Nephron progenitor cell (in vitro differentiated cells): ENCODE measurements at regions not wholly inside any gene's neighbourhood (a gene's known extent, or its start where the extent isn't known, plus 50 kb on each side); places are given as distances from the start of the nearest gene placed in this dataset.

Experiments used
- DNase-seq: peaks from one replicate; pipeline ENCODE4 v3.0.0; 2021
- H3K27ac Mint-ChIP-seq: 2 replicates; pipeline ENCODE4 v1.8.0; 2021; ENCODE audit warnings: mild to moderate bottlenecking, moderate library complexity, mixed read lengths
- H3K27me3 Mint-ChIP-seq: 2 replicates; pipeline ENCODE4 v1.8.0; 2021; ENCODE audit warnings: mild to moderate bottlenecking, low read depth, mixed read lengths; ENCODE audit not compliant: poor library complexity
- H3K36me3 Mint-ChIP-seq: 2 replicates; pipeline ENCODE4 v1.8.0; 2021; ENCODE audit warnings: low read depth, mixed read lengths
- H3K4me1 Mint-ChIP-seq: 2 replicates; pipeline ENCODE4 v1.8.0; 2021; ENCODE audit warnings: mixed read lengths
- H3K4me3 Mint-ChIP-seq: 2 replicates; pipeline ENCODE4 v1.8.0; 2021; ENCODE audit warnings: mild to moderate bottlenecking, moderate library complexity, mixed read lengths
- H3K9me3 Mint-ChIP-seq: 2 replicates; pipeline ENCODE4 v1.8.0; 2021; ENCODE audit warnings: mild to moderate bottlenecking, moderate library complexity, mixed read lengths
- TF ChIP-seq, protein P1 (sequence below): fragments of 200-600 bp; sonication (generic); IDR thresholded peaks from 2 replicates; pipeline ENCODE4 v1.5.0; 2021; ENCODE audit warnings: antibody characterized with exemption

GRCh38 chr17:65457183-65457582 is 104.3 kb downstream of the AXIN2 start:
- no peak overlapping the region for H3K4me3 Mint-ChIP-seq
- DNase-seq, result no peak
- H3K9me3 Mint-ChIP-seq, result peaks cover 1% of the 10 kb centered on the region
- H3K36me3 Mint-ChIP-seq, result no peaks in the 10 kb centered on the region
- peaks cover 4% of the 10 kb centered on the region for H3K27me3 Mint-ChIP-seq
- TF ChIP-seq, protein P1, sequence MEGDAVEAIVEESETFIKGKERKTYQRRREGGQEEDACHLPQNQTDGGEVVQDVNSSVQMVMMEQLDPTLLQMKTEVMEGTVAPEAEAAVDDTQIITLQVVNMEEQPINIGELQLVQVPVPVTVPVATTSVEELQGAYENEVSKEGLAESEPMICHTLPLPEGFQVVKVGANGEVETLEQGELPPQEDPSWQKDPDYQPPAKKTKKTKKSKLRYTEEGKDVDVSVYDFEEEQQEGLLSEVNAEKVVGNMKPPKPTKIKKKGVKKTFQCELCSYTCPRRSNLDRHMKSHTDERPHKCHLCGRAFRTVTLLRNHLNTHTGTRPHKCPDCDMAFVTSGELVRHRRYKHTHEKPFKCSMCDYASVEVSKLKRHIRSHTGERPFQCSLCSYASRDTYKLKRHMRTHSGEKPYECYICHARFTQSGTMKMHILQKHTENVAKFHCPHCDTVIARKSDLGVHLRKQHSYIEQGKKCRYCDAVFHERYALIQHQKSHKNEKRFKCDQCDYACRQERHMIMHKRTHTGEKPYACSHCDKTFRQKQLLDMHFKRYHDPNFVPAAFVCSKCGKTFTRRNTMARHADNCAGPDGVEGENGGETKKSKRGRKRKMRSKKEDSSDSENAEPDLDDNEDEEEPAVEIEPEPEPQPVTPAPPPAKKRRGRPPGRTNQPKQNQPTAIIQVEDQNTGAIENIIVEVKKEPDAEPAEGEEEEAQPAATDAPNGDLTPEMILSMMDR, result no peak
- no peak overlapping the region for H3K27ac Mint-ChIP-seq
- H3K4me1 Mint-ChIP-seq, result peaks cover 53% of the 10 kb centered on the region

- Mint-ChIP-seq H3K36me3 (no peaks in the 10 kb centered on the region), H3K27ac (peak overlapping the region; percentile 21), H3K9me3 (peaks cover 6% of the 10 kb centered on the region), H3K4me3 (no peak overlapping the region), H3K27me3 (peaks cover 4% of the 10 kb centered on the region), H3K4me1 (peaks cover 53% of the 10 kb centered on the region)
- TF ChIP-seq, protein P1, result no peak
- no peak for DNase-seq
Measured at GRCh38 chr17:65456368-65457151, 104.9 kb downstream of the AXIN2 start.

DNA sequence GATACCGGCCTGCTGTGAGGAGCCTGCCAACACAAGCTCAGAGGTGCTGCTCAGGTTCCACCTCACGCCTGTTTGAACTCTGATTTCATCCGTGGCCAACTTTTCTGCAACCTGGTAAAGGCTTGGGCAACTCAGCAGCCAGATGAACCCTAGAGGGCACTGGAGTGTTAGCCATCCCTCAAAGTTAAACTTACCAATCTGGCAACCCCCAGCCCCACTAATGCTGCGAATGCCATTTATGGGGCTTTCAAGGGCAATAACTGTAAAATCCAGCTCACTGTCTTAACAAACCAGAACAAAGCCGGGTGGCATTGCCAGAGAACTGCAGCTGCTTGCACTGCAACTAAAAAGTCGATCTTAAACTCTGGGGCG is 105.5 kb downstream of the AXIN2 start:
- Mint-ChIP-seq H3K27me3 (no peaks in the 10 kb centered on the region), H3K9me3 (peaks cover 12% of the 10 kb centered on the region), H3K36me3 (no peaks in the 10 kb centered on the region), H3K4me3 (no peak overlapping the region), H3K27ac (no peak overlapping the region), H3K4me1 (peaks cover 53% of the 10 kb centered on the region)
- peak; percentile 21 for DNase-seq
- TF ChIP-seq, protein P1, result peak; percentile 20

DNA sequence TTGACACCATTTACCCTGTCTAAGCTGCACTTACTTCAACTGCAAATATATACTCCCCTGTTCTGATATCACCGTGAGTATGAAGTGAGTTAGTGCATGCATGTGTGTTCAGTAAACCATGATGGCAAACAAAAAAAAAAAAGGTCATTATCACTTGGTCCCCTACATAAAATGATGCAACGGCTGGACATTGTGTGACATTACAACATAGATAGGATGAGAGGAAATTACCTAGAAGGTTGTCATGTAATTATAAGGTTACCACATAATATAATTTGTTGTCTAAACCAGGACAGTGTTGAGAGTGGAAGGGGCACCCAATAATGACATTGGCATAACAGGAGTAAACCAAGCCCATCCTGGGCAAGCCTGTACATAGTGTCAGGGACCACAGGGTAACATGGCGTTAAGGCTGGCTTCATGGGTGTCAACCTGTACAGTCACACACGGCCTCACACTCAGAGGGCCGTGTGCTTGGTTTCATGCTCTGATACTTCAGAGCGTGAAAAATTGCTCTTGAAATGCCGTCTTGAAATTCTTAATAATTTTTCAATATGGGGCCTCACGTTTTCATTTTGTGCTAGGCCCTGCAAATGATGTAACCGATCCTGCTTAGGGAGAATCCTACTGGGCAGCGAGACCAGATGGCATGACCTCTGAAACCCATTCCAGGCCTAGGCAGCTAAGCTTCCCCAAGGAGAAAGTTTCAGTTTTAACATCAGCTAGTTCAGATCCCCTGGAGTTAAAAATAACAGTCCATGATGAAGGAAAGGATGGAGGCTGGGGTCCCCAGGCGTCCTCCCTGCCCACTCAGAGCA is 106.1 kb downstream of the AXIN2 start:
- no peak overlapping the region for H3K27ac Mint-ChIP-seq
- DNase-seq, result no peak
- H3K36me3 Mint-ChIP-seq, result no peaks in the 10 kb centered on the region
- H3K4me3 Mint-ChIP-seq, result no peak overlapping the region
- H3K27me3 Mint-ChIP-seq, result no peaks in the 10 kb centered on the region
- TF ChIP-seq, protein P1, result no peak
- H3K4me1 Mint-ChIP-seq, result peaks cover 53% of the 10 kb centered on the region
- H3K9me3 Mint-ChIP-seq, result peaks cover 15% of the 10 kb centered on the region

DNA sequence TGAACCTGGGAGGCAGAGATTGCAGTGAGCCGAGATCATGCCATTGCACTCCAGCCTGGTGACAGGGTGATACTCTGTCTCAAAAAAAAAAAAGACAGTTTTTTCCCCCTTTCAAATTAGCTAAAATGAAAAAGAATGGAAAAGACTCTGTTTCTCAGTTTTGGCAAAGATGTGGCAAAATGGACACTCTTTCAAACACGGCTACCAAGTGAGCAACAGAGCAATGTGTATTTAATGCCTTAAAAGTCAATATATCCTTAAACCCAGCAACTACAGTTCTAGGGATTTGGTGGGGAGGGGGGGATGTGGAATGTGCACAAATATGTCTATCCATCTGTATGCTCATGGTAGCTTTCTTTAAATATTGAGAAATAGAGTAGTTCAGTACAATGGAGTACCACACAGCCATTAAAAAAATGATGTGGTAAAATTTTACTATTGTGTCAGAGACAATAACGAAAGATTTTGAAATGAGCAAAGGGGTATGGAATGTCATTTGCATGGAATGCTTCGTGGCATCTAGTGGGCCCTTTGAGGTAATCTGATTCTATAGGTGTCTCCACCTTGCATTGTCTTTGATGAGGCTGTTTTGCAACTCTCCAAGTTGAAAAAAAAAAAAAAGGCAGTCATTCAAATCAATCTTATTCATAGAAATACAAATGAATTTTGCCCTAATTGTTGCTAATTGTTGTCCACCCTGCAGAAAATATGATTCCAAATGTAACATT is 108.1 kb downstream of the AXIN2 start:
- Mint-ChIP-seq H3K27me3 (no peaks in the 10 kb centered on the region), H3K4me1 (peaks cover 42% of the 10 kb centered on the region), H3K27ac (no peak overlapping the region), H3K9me3 (peaks cover 26% of the 10 kb centered on the region), H3K4me3 (no peak overlapping the region), H3K36me3 (no peaks in the 10 kb centered on the region)
- DNase-seq, result no peak
- TF ChIP-seq, protein P1, result no peak
